CD14-positive monocyte (primary cell): ENCODE measurements at regions not wholly inside any gene's neighbourhood (a gene's known extent, or its start where the extent isn't known, plus 50 kb on each side); places are given as distances from the start of the nearest gene placed in this dataset.

Experiments used
- DNase-seq, 3 donors: peaks; one replicate each; pipeline ENCODE4 v3.0.0-alpha.2; 2011 to 2022
- H2AFZ ChIP-seq: 2 replicates; pipeline ENCODE4 v1.6.0; 2012; ENCODE audit warnings: mild to moderate bottlenecking, low read depth, low read length, inconsistent platforms; ENCODE audit not compliant: insufficient read depth, poor library complexity, severe bottlenecking
- H3K27ac ChIP-seq, 2 donors: 1 replicate in 1 of 2; 2 replicates in 1 of 2; pipeline ENCODE4 v1.5.1; 2012 to 2013; ENCODE audit warnings: low read length in 2 of 2, control low read depth in 1 of 2, inconsistent platforms in 1 of 2, low read depth in 1 of 2, mild to moderate bottlenecking in 1 of 2
- H3K27me3 ChIP-seq, 2 donors: one replicate each; pipeline versions ENCODE4 v1.6.0 to v1.6.1; 2011 to 2013; ENCODE audit warnings: low read length in 2 of 2; ENCODE audit not compliant: control insufficient read depth in 2 of 2, insufficient read depth in 2 of 2
- H3K36me3 ChIP-seq, 2 donors: replicated peaks in 1 of 2; 1 replicate in 1 of 2; 2 replicates in 1 of 2; pipeline versions ENCODE4 v1.5.1 to v1.6.1; 2012 to 2013; ENCODE audit warnings: low read length in 2 of 2, control low read depth in 1 of 2, inconsistent platforms in 1 of 2, mild to moderate bottlenecking in 1 of 2; ENCODE audit not compliant: insufficient read depth in 2 of 2, control insufficient read depth in 1 of 2
- H3K4me1 ChIP-seq, 2 donors: 1 replicate in 1 of 2; 2 replicates in 1 of 2; pipeline versions ENCODE4 v1.5.1 to v1.6.1; 2012 to 2013; ENCODE audit warnings: low read length in 2 of 2, control low read depth in 1 of 2, inconsistent platforms in 1 of 2, mild to moderate bottlenecking in 1 of 2, moderate library complexity in 1 of 2; ENCODE audit not compliant: insufficient read depth in 2 of 2, control insufficient read depth in 1 of 2
- H3K4me2 ChIP-seq: replicated peaks from 2 replicates; pipeline ENCODE3; 2012; ENCODE audit warnings: low read length, moderate library complexity, mild to moderate bottlenecking; ENCODE audit not compliant: poor library complexity, severe bottlenecking; ENCODE audit errors: extremely low read depth
- H3K4me3 ChIP-seq, 3 experiments: fragments of 200-600 bp in 1 of 3; sonication (generic) in 1 of 3; replicated peaks in 1 of 3; 1 replicate in 2 of 3; 2 replicates in 1 of 3; pipeline ENCODE4 v1.5.1; 2011 to 2013; ENCODE audit warnings: low read length in 3 of 3, mild to moderate bottlenecking in 3 of 3, control low read depth in 2 of 3, low read depth in 2 of 3, inconsistent platforms in 1 of 3, moderate library complexity in 1 of 3
- H3K79me2 ChIP-seq: 2 replicates; pipeline ENCODE4 v1.6.0; 2012; ENCODE audit warnings: mild to moderate bottlenecking, control low read depth, inconsistent platforms, low read length, moderate library complexity; ENCODE audit not compliant: insufficient read depth
- H3K9ac ChIP-seq: 2 replicates; pipeline ENCODE4 v1.6.0; 2017; ENCODE audit warnings: low read length, mild to moderate bottlenecking; ENCODE audit not compliant: insufficient read depth, poor library complexity, severe bottlenecking
- H3K9me3 ChIP-seq, 2 donors: replicated peaks in 1 of 2; 1 replicate in 1 of 2; 2 replicates in 1 of 2; pipeline versions ENCODE4 v1.5.1 to v1.6.1; 2012 to 2013; ENCODE audit warnings: low read length in 2 of 2, control low read depth in 1 of 2; ENCODE audit not compliant: control insufficient read depth in 1 of 2, insufficient read depth in 1 of 2
- H4K20me1 ChIP-seq: 2 replicates; pipeline ENCODE4 v1.6.0; 2012; ENCODE audit warnings: mild to moderate bottlenecking, low read length, control low read depth, moderate library complexity; ENCODE audit not compliant: insufficient read depth
- H3K27ac Mint-ChIP-seq, 7 donors: one replicate each; pipeline ENCODE4 v1.8.0; 2020; ENCODE audit warnings: mild to moderate bottlenecking in 7 of 7, mixed read lengths in 7 of 7, moderate library complexity in 6 of 7, inconsistent platforms in 2 of 7
- H3K27me3 Mint-ChIP-seq, 3 donors: one replicate each; pipeline ENCODE4 v1.8.0; 2021 to 2022; ENCODE audit warnings: low read depth in 3 of 3, mild to moderate bottlenecking in 3 of 3, mixed read lengths in 3 of 3, moderate library complexity in 3 of 3, inconsistent platforms in 1 of 3
- H3K36me3 Mint-ChIP-seq, 2 donors: one replicate each; pipeline ENCODE4 v1.8.0; 2020; ENCODE audit warnings: mixed read lengths in 2 of 2, inconsistent platforms in 1 of 2, mild to moderate bottlenecking in 1 of 2
- H3K4me1 Mint-ChIP-seq: one replicate; pipeline ENCODE4 v1.8.0; 2020; ENCODE audit warnings: mild to moderate bottlenecking, mixed read lengths
- H3K4me3 Mint-ChIP-seq, 2 donors: one replicate each; pipeline ENCODE4 v1.8.0; 2020; ENCODE audit warnings: mild to moderate bottlenecking in 2 of 2, mixed read lengths in 2 of 2, moderate library complexity in 1 of 2
- H3K9me3 Mint-ChIP-seq, 7 donors: one replicate each; pipeline ENCODE4 v1.8.0; 2020 to 2022; ENCODE audit warnings: mixed read lengths in 7 of 7, mild to moderate bottlenecking in 6 of 7, moderate library complexity in 6 of 7, inconsistent platforms in 2 of 7
- CTCF ChIP-seq: fragments of 200-600 bp; IDR thresholded peaks from one replicate; pipeline ENCODE4 v1.8.0; 2022; ENCODE audit warnings: antibody characterized with exemption, mild to moderate bottlenecking
- WGBS: methylation state at CpG from one replicate; pipeline ENCODE4 v1.1.5; 2013; ENCODE audit warnings: missing lambda C conversion rate; ENCODE audit not compliant: insufficient coverage; 5-methylcytosine and 5-hydroxymethylcytosine counted together
- intact Hi-C, 2 donors: fragments of 100-400 bp; cut with micrococcal nuclease; formaldehyde crosslinking; loops; one replicate each; pipeline versions ENCODE4 v1.15.0 to v1.15.1; 2023

DNA sequence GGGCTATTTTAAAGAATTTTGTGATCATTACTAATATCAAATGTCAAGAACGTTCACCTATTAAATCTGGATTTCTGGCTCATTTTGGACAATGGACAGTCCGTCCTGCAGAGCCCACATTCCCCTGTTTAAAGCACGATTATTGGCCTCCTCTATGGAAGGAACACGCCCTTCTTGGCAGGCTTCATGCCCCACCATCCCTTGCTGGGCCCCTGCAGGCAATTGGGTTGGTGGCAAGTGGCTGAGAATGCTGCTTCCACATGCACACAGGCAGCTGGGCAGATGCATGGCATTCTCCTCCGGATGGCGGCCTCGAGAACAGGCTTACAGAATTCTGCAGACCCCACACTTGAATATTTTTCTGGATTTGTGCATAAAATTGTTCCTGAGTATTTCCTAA, 305.8 kb upstream of the MKI67 start:
- Histone ChIP-seq H3K27ac (no peak overlapping the region), H3K9ac (no peak overlapping the region), H3K27me3 (no peaks in the 10 kb centered on the region), H3K4me1 (no peaks in the 10 kb centered on the region), H3K4me2 (no peak overlapping the region), H3K9me3 (no peaks in the 10 kb centered on the region), H3K36me3 (no peaks in the 10 kb centered on the region), H4K20me1 (no peaks in the 10 kb centered on the region), H2AFZ (no peak overlapping the region), H3K79me2 (no peaks in the 10 kb centered on the region), H3K4me3 (no peak overlapping the region)
- Mint-ChIP-seq H3K4me1 (no peaks in the 10 kb centered on the region), H3K4me3 (no peak overlapping the region), H3K27ac (no peak overlapping the region), H3K36me3 (no peaks in the 10 kb centered on the region), H3K9me3 (peaks cover 0 to 3% (median 0%) of the 10 kb centered on the region in 7 donors), H3K27me3 (peaks cover 3 to 12% (median 6%) of the 10 kb centered on the region in 3 donors)
- TF ChIP-seq CTCF, result no peak
- WGBS, result 81% methylated on average over 3 of the region's 7 CpGs
- intact Hi-C loops, result no loop called here
- no peak for DNase-seq

- Histone ChIP-seq H3K36me3 (no peaks in the 10 kb centered on the region), H3K27ac (no peak overlapping the region), H3K4me1 (no peaks in the 10 kb centered on the region), H3K79me2 (no peaks in the 10 kb centered on the region), H3K27me3 (no peaks in the 10 kb centered on the region), H3K9ac (no peak overlapping the region), H4K20me1 (no peaks in the 10 kb centered on the region), H3K4me2 (no peak overlapping the region), H3K9me3 (no peaks in the 10 kb centered on the region), H2AFZ (no peak overlapping the region), H3K4me3 (no peak overlapping the region)
- intact Hi-C loops, result no loop called here
- no peaks in the 10 kb centered on the region for H3K36me3 Mint-ChIP-seq
- DNase-seq, result no peak
- no peaks in the 10 kb centered on the region for H3K4me1 Mint-ChIP-seq
- WGBS, result no CpG with 5 or more reads among the region's 6 CpGs
- H3K9me3 Mint-ChIP-seq, result peaks cover 0 to 3% (median 0%) of the 10 kb centered on the region in 7 donors
- no peak for TF ChIP-seq CTCF
- no peak overlapping the region for H3K27ac Mint-ChIP-seq
- H3K27me3 Mint-ChIP-seq, result peaks cover 3 to 10% (median 4%) of the 10 kb centered on the region in 3 donors
- H3K4me3 Mint-ChIP-seq, result no peak overlapping the region
Measured at GRCh38 chr10:128432423-128432822, 306.2 kb upstream of the MKI67 start.
